HCT116 (cell line): ENCODE measurements at regions not wholly inside any gene's neighbourhood (a gene's known extent, or its start where the extent isn't known, plus 50 kb on each side); places are given as distances from the start of the nearest gene placed in this dataset.

ENCODE experiments used
- ATAC-seq: fragments of 200-7000 bp; cut with Tn5 transposase; 2 replicates; pipeline ENCODE4 v1.9.1; 2020; ENCODE audit warnings: mild to moderate bottlenecking, moderate library complexity
- BruUV-seq: library from RNA; stranded (reverse); fragments of 400-500 nt; replicated peaks from 2 replicates; lab custom pipeline; 2021; lab: Mats Ljungman, UMichigan
- CTCF ChIA-PET: fragments of 300-600 bp; sonication (Branson Sonifier 250); formaldehyde crosslinking; loops from one replicate; lab custom pipeline; 2021; ENCODE audit warnings: antibody characterized with exemption; lab: Charles Lee
- POLR2A ChIA-PET: fragments of 300-600, 350-600 bp; sonication (Branson Sonifier 250); formaldehyde crosslinking; loops from one replicate; lab custom pipeline; 2021; ENCODE audit warnings: antibody characterized with exemption; lab: Charles Lee
- RAD21 ChIA-PET, 2 experiments: fragments of 300-600 bp; sonication (Branson Sonifier 250); formaldehyde crosslinking; loops; one replicate each; lab custom pipeline; 2023; ENCODE audit warnings: low total read pairs in 2 of 2; ENCODE audit not compliant: uncharacterized antibody in 2 of 2, unreplicated experiment in 2 of 2, low non-redundant PET in 1 of 2; lab: Charles Lee
- DNase-seq: peaks from one replicate; pipeline ENCODE4 v3.0.0-alpha.2; 2010; ENCODE audit warnings: low read depth, low spot score
- H2AFZ ChIP-seq: fragments of 200-600 bp; shearing (Covaris generic), sonication (generic); 2 replicates; pipeline ENCODE4 v1.6.1; 2017; ENCODE audit warnings: low read depth, mixed run types, mixed read lengths, antibody characterized with exemption, low read length; ENCODE audit not compliant: poor library complexity, severe bottlenecking
- H3K27ac ChIP-seq: 2 replicates; pipeline ENCODE4 v1.5.1; 2012; ENCODE audit warnings: low read depth, low read length
- H3K27me3 ChIP-seq: fragments of 200-600 bp; sonication (generic); 2 replicates; pipeline ENCODE4 v1.6.1; 2016; ENCODE audit warnings: mixed run types, low read length, mixed read lengths; ENCODE audit not compliant: insufficient read depth
- H3K36me3 ChIP-seq, 2 experiments: fragments of 200-500 bp in 1 of 2; fragments of 200-600 bp in 1 of 2; sonication (Bioruptor generic) in 1 of 2; sonication (generic) in 1 of 2; 2 replicates each; pipeline versions ENCODE4 v1.5.1 to v1.6.1; 2014 to 2016; ENCODE audit warnings: low read length in 2 of 2, inconsistent platforms in 1 of 2, mixed read lengths in 1 of 2, mixed run types in 1 of 2; ENCODE audit not compliant: insufficient read depth in 2 of 2, control insufficient read depth in 1 of 2
- H3K4me1 ChIP-seq, 2 experiments: fragments of 200-600 bp in 1 of 2; sonication (generic) in 1 of 2; 2 replicates each; pipeline versions ENCODE4 v1.5.1 to v1.6.1; 2012 to 2017; ENCODE audit warnings: low read length in 2 of 2, inconsistent platforms in 1 of 2, mild to moderate bottlenecking in 1 of 2, mixed read lengths in 1 of 2, mixed run types in 1 of 2, moderate library complexity in 1 of 2; ENCODE audit not compliant: insufficient read depth in 2 of 2, control insufficient read depth in 1 of 2
- H3K4me2 ChIP-seq: fragments of 200-600 bp; sonication (generic); 2 replicates; pipeline ENCODE4 v1.6.1; 2017; ENCODE audit warnings: mixed run types, low read length, mixed read lengths
- H3K4me3 ChIP-seq, 2 experiments: fragments of 200-600 bp in 1 of 2; sonication (generic) in 1 of 2; replicated peaks in 1 of 2; 2 replicates each; pipeline ENCODE4 v1.5.1; 2011 to 2016; ENCODE audit warnings: low read length in 2 of 2, control low read depth in 1 of 2, low read depth in 1 of 2, mild to moderate bottlenecking in 1 of 2, mixed read lengths in 1 of 2, mixed run types in 1 of 2
- H3K79me2 ChIP-seq: fragments of 200-600 bp; sonication (generic); 2 replicates; pipeline ENCODE4 v1.6.1; 2017; ENCODE audit warnings: mild to moderate bottlenecking, mixed run types, low read length, moderate library complexity, mixed read lengths; ENCODE audit not compliant: insufficient read depth
- H3K9ac ChIP-seq: fragments of 200-600 bp; sonication (generic); 2 replicates; pipeline ENCODE4 v1.6.1; 2016; ENCODE audit warnings: low read length, mixed read lengths
- H3K9me2 ChIP-seq: fragments of 200-600 bp; sonication (generic), shearing (Covaris generic); 2 replicates; pipeline ENCODE4 v1.6.1; 2017; ENCODE audit warnings: mixed run types, mild to moderate bottlenecking, moderate library complexity; ENCODE audit not compliant: insufficient read depth
- H3K9me3 ChIP-seq, 2 experiments: fragments of 200-500 bp in 1 of 2; fragments of 200-600 bp in 1 of 2; sonication (Bioruptor generic) in 1 of 2; sonication (generic) in 1 of 2; 2 replicates each; pipeline ENCODE4 v1.6.1; 2014 to 2017; ENCODE audit warnings: low read length in 2 of 2, mixed read lengths in 2 of 2, inconsistent platforms in 1 of 2, low read depth in 1 of 2, mild to moderate bottlenecking in 1 of 2, mixed run types in 1 of 2, moderate library complexity in 1 of 2; ENCODE audit not compliant: control insufficient read depth in 1 of 2, insufficient read depth in 1 of 2
- H4K20me1 ChIP-seq: fragments of 200-600 bp; sonication (generic), shearing (Covaris generic); 2 replicates; pipeline ENCODE4 v1.6.1; 2017; ENCODE audit warnings: mixed run types, mild to moderate bottlenecking, moderate library complexity; ENCODE audit not compliant: insufficient read depth
- ATF3 ChIP-seq: IDR thresholded peaks from 2 replicates; pipeline ENCODE4 v1.6.1; 2012
- CEBPB ChIP-seq: IDR thresholded peaks from 2 replicates; pipeline ENCODE4 v1.6.1; 2012; ENCODE audit warnings: low read depth
- EGR1 ChIP-seq: IDR thresholded peaks from 2 replicates; pipeline ENCODE4 v1.6.1; 2012; ENCODE audit warnings: low read depth
- ELF1 ChIP-seq: IDR thresholded peaks from 2 replicates; pipeline ENCODE4 v1.6.1; 2012; ENCODE audit warnings: low read depth, borderline replicate concordance
- EZH2 ChIP-seq: fragments of 200-600 bp; sonication (generic); IDR thresholded peaks from 2 replicates; pipeline ENCODE4 v1.6.1; 2017; ENCODE audit warnings: antibody characterized with exemption, mixed run types
- EZH2phosphoT487 ChIP-seq: fragments of 200-600 bp; IDR thresholded peaks from 2 replicates; pipeline ENCODE4 v1.6.1; 2018; ENCODE audit warnings: antibody characterized with exemption, borderline replicate concordance
- FOSL1 ChIP-seq: IDR thresholded peaks from 2 replicates; pipeline ENCODE4 v1.6.1; 2012; ENCODE audit warnings: low read depth
- JUND ChIP-seq: IDR thresholded peaks from 2 replicates; pipeline ENCODE4 v1.6.1; 2012
- MAX ChIP-seq: IDR thresholded peaks from 2 replicates; pipeline ENCODE4 v1.6.1; 2012
- POLR2A ChIP-seq: IDR thresholded peaks from 2 replicates; pipeline ENCODE4 v1.7.0; 2011; ENCODE audit warnings: borderline replicate concordance; ENCODE audit not compliant: insufficient read depth, insufficient read length; ENCODE audit errors: extremely low read depth
- POLR2AphosphoS5 ChIP-seq: IDR thresholded peaks from 2 replicates; pipeline ENCODE4 v1.6.1; 2011; ENCODE audit warnings: mild to moderate bottlenecking, low read depth, low read length, moderate library complexity
- RAD21 ChIP-seq: IDR thresholded peaks from 2 replicates; pipeline ENCODE4 v1.6.1; 2012; ENCODE audit warnings: low read depth, mild to moderate bottlenecking
- REST ChIP-seq: IDR thresholded peaks from 2 replicates; pipeline ENCODE4 v1.6.1; 2012; ENCODE audit warnings: low read depth
- SIN3A ChIP-seq: IDR thresholded peaks from 2 replicates; pipeline ENCODE4 v1.6.1; 2012; ENCODE audit warnings: low read depth
- SP1 ChIP-seq: IDR thresholded peaks from 2 replicates; pipeline ENCODE4 v1.6.1; 2012; ENCODE audit warnings: low read depth
- SRF ChIP-seq: IDR thresholded peaks from 2 replicates; pipeline ENCODE4 v1.6.1; 2012; ENCODE audit warnings: low read depth
- TCF7L2 ChIP-seq: IDR thresholded peaks from 2 replicates; pipeline ENCODE4 v1.7.0; 2011; ENCODE audit warnings: borderline replicate concordance, inconsistent platforms; ENCODE audit not compliant: insufficient read depth, insufficient read length; ENCODE audit errors: extremely low read depth
- YY1 ChIP-seq: IDR thresholded peaks from 2 replicates; pipeline ENCODE4 v1.6.1; 2011; ENCODE audit warnings: low read length, low read depth, moderate library complexity, mild to moderate bottlenecking; ENCODE audit not compliant: insufficient replicate concordance; ENCODE audit errors: extremely low read depth
- ZFX ChIP-seq: fragments of 450-650 bp; IDR thresholded peaks from 2 replicates; pipeline ENCODE4 v1.6.1; 2017
- ZNF274 ChIP-seq: fragments of 200-500 bp; sonication (Bioruptor generic); IDR thresholded peaks from 2 replicates; pipeline ENCODE4 v1.6.1; 2014; ENCODE audit warnings: mild to moderate bottlenecking, low read depth, low read length, inconsistent platforms
- intact Hi-C: fragments of 100-400 bp; cut with micrococcal nuclease; formaldehyde crosslinking; loops from 2 replicates; pipeline ENCODE4 v1.10.0; 2022

- intact Hi-C loops, result no loop called here
- no peak overlapping the region for H3K4me2 ChIP-seq
- ChIA-PET RAD21 (no interaction called here), POLR2A (no interaction called here), CTCF (no interaction called here)
- no peaks in the 10 kb centered on the region for H4K20me1 ChIP-seq
- no peak overlapping the region for H2AFZ ChIP-seq
- no peaks in the 10 kb centered on the region for H3K27me3 ChIP-seq
- DNase-seq (no peak), ATAC-seq (no peak)
- H3K4me3 ChIP-seq, result no peak overlapping the region
- TF ChIP-seq EZH2phosphoT487 (no peak), CEBPB (no peak), SP1 (no peak), POLR2AphosphoS5 (no peak), MAX (no peak), SIN3A (no peak), ATF3 (no peak), POLR2A (no peak), ELF1 (no peak), EZH2 (no peak), FOSL1 (no peak), ZFX (no peak), REST (no peak), JUND (no peak), SRF (no peak), TCF7L2 (no peak), EGR1 (no peak), YY1 (no peak), ZNF274 (no peak), RAD21 (no peak)
- no peaks in the 10 kb centered on the region for H3K9me2 ChIP-seq
- no peak overlapping the region for H3K9ac ChIP-seq
- H3K27ac ChIP-seq, result no peak overlapping the region
- H3K79me2 ChIP-seq, result no peaks in the 10 kb centered on the region
- H3K9me3 ChIP-seq, result no peaks in the 10 kb centered on the region
- no TSS peak for BruUV-seq
- H3K36me3 ChIP-seq, result no peaks in the 10 kb centered on the region
- H3K4me1 ChIP-seq, result no peaks in the 10 kb centered on the region
Observed at GRCh38 chrY:15535784-15536511, 1011.6 kb downstream of the NLGN4Y start.
